HG03039 (cell line): ENCODE measurements at regions not wholly inside any gene's neighbourhood (a gene's known extent, or its start where the extent isn't known, plus 50 kb on each side); places are given as distances from the start of the nearest gene placed in this dataset.

Experiments
- ATAC-seq: cut with Tn5 transposase; IDR thresholded peaks from one replicate; pipeline ENCODE4 v1.9.1; 2021; ENCODE audit warnings: mild to moderate bottlenecking, moderate library complexity; ENCODE audit not compliant: unreplicated experiment

DNA sequence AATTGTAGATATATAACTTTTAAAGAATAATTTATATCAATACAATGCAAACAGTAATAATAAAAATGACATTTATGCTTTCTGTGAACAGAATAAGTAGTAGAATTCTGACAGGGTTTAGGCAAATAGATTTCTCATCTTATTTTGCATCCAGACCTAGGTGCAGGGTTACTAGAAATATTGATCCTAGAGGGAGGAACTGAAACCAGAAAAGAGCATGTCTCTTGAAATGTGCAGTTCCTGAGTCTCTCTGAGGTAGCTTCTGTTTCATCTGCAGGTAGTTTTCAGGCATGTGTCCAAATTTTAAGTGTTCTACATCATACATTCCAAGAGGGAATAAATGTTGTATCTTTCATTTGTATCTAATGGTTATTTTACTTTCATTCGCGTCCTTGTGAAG lies 631.9 kb upstream of the ADGRL4 start:
- peak; percentile 76 for ATAC-seq

DNA sequence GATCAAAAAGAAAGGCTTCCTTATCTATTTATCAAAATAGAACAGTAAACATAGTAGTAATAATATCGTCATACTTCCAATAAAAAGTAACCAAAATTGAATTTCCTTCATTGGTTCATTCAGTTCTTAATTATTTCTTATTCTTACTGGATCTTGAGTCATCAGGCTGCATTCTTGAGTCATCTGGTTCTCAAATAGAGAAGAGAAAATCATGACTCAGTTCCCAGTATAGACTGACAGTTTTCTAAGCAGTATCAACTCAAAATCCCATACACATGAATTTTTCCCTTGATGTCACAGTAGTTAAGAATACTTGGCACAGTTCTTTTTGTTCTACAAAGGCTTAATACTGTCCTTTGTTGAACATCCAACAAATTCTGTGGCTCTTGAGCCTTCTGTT lies 626.9 kb upstream of the ADGRL4 start:
- no peak for ATAC-seq

DNA sequence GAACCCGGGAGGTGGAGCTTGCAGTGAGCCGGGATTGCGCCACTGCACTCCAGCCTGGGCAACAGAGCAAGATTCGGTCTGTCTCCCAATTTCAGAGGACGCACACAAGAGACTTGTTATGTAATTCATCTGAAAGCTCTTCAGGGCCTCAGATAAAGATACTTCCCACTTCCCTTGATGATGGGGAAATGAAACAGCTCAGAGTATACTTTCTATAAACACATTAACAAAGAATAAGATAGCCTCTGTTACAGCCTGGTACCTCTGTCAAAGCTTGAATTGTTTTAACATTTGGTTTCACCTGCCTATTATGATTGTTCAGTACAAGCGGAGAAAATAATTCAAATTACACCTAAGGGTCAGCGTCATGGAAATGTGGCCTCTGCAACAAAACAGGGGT lies 622.9 kb upstream of the ADGRL4 start:
- ATAC-seq = no peak

DNA sequence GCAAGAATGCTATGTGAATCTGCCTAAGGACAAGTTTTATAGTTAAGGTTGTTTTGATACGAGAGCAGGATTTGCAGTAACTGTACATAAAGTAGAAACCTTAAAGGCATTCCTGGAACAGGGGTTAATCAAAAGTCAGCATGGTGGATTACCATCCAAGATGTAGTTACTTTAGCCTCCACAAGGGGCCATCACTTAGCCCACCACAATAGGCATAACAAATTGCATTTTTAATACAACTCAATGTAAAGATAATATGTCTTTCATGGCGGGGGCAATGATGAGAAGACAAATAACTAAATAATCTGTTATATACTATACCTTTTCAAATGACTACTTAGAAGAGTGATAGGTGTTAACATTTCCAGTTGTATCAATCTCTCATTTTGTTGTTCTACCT lies 611.2 kb upstream of the ADGRL4 start:
- no peak for ATAC-seq

DNA sequence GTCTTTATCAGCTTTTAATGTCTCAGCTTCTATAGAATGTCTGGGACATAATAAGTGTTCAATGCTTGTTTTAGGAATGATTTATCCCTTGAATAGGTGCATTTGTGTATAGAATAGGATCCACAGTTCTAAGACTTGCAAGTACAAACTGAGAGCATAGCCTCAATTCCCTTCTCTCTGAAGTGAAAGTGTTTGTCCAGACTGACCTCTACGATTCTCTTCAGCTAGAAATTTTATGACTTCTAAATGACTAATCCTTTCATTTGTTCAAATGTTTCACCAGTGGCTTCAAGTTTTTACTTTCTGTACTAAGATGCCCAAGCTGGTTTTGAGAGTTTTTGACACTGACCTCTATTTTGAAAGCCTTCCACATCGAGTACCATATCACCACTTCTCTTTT lies 608.2 kb upstream of the ADGRL4 start:
- no peak for ATAC-seq

DNA sequence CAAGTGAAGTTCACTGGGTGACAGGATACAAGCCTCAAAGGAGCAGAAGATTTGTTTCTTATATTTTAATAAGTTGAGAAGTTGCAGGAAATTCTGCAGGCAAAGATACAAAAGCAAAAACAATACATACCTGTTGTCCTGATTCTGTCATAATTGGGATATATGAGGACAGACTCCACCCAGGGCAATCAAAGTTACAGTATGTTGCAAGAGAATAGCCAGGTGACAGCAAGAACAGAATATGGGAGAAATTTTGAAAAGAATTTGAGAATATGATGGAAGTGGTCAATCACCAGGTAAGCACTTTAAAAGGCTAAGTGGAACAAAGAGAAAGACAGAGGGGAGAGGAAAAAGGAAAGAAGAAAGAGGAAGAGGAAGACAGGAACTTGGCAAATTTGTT lies 607.6 kb upstream of the ADGRL4 start:
- ATAC-seq = no peak

DNA sequence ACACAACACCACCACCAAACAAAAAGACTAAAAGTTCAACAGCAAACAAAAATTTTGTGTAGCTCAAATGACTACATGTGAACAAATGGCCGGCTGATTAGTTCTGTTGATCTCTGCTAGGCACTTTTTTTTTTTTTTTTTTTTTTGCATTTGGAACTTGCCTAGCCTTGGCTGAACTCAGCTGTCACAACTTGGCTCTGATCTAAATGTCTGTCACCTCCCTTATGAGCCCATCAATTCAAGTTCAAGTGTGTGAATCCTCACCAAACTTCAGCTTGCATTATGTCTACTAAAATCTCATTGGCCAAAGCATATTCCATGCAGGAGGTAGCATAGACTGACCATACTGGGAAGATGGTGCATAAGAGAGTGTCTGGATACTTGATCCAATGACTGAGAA lies 606.5 kb upstream of the ADGRL4 start:
- ATAC-seq = no peak

DNA sequence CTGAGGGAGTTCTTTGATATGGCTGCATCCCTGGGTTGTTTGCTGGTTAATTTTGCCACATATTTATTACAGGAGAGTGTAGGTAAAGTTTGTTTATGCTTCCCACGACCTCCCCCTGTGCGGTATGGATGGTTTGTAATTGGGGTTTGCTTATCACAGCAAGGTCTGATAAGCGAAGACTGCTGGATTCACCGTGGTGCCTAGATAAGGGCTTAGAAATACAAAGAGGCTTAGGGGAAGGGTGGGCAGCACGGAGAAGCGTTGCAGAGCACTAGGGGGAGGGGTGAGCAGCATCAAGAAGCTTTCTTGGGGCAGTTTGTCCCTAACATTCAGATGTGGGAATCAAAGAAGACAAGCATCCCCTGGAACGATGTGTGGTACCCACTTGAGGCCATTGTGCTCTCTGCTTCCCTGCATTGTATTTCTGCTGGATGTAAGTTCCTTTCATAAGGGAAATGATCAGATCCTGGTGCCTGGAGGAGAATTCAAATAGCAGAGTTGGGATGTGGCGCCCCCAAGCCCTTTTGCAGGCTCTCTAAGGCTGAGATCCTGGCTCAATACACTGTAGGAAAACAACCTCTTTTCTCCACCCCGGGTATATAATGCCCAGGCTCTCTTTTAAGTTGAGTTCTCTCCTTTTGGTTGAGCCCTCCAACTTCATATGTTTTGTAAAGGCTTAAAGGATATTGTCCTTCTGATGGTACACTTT lies 598.1 kb upstream of the ADGRL4 start:
- ATAC-seq = no peak

DNA sequence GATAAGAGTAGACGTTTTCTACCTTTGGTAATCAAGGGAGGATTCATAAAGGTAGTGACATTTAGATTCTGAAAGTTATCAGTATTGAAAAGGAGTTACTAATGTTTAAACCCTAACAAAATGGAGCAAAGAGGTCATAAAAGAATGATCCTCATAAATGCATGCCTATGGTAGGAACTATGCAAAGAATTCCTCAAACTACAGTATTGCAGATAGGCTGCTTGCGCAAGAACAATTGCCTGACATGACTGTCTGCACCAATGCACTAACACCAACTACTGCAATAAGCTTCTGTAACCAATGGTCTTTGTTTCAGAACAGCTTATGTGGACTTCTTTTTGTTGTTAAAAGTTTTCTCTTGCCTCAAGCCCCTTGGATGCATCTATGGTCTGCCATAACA lies 597.3 kb upstream of the ADGRL4 start:
- no peak for ATAC-seq

DNA sequence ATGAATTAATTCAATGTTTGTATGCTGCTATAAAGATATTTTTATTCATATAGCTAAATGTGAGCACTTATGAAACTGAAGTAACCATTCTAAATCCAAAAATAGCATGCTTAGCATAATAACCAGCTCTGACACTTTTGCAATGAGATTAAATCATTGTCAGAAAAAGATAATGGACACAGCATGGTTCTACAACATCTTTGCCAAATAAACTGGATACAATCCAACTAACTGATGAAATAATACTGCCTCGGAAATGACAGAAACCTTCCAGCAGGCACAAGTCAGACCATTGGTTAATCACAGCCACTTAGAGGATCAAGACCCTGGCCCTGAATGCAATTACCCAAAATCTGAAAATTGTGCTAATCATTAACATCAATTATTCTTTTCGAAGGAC lies 592.7 kb upstream of the ADGRL4 start:
- ATAC-seq = no peak

DNA sequence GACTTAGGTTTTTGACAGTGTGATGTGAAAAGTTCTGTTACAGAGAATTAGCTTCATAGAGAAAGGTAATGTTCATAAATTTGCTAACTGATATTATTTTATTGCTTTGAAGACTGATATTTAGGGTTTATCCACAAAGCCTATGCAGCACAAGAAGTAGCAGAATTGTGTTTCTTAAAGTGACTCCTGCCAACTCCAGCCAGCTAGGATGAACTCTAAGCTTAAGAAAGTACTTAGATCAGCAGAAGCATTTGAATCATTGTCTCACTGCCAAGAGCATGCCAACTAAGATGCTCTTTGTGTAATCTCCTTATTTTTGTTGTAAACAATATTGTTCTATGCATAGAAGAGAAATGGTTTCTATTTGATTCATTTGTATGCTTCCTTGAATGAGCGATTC lies 589.4 kb upstream of the ADGRL4 start:
- ATAC-seq = no peak

DNA sequence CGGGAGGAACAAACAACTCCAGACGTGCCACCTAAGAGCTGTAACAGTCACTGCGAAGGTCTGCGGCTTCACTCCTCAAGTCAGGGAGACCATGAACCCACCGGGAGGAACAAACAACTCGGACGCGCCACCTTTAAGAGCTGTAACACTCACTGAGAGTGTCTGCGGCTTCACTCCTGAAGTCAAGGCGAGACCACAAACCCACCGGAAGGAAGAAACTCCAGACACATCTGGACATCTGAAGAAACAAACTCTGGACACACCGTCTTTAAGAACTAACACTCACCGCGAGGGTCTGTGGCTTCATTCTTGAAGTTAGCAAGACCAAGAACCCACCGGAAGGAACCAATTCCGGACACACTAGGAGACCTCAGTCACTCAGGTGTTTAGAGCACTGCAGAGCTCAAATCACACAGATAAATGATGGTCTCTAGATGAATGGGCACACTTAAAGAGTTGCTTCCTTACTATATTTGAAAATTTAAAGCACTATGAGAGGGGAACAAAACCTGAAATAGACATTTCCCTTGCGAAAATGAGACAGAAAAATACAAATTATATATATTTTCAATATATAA lies 587.7 kb upstream of the ADGRL4 start:
- ATAC-seq = no peak

DNA sequence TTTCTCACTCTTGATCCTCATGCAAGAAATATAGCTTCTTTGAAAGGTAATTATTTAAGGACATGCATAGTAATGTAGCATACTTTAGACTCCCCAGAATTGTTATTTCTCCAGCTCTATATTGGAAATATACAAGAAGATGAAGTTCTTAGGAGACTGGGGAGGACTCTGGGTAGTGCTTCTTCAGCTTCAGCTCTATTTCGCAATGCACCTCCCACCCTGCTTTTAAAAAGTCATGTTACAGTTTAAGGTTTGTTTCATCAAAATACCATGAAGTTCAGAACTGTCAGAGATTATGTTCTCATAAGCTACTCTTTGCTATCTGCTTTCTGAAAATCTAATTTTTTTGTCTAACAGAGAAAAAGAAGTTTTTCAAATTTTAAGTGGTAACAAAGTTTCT lies 586.2 kb upstream of the ADGRL4 start:
- ATAC-seq = no peak

DNA sequence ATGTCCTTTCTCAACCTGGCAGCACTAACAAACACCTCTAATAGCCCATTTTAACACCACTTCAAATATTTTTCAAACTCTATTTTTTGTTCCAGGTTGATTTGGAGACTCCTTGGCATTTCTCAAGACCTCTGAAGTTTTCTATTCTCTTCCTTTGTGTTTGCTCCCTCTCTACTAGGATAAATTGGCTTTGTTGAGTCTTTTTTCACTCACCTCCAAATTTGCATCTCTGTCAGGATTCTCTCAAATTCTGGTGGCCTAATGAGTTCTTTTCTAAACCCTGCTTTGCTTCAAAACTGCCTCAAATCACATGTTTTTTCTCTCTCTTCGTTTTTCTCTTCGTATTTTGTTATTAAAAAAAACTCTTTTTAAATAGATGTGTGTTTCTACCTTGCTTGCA lies 582.2 kb upstream of the ADGRL4 start:
- ATAC-seq = no peak

DNA sequence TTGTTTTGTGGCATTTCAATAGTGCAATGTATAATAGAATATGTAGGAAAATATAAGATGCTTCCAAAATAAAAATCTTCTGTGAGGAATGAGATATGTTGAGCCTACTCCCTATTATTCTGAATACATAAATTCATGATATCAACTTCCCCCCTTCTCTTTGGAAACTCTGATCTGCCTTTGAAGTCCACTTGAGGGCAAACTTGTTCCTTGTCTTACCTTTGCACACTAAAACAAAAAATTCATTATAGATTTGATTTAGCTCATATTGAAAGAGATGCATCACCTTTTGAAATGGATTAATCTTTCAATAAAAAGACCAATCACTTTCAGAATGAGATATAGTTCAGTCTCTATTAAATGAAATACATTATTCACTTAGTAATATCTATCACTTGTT lies 580.7 kb upstream of the ADGRL4 start:
- no peak for ATAC-seq

DNA sequence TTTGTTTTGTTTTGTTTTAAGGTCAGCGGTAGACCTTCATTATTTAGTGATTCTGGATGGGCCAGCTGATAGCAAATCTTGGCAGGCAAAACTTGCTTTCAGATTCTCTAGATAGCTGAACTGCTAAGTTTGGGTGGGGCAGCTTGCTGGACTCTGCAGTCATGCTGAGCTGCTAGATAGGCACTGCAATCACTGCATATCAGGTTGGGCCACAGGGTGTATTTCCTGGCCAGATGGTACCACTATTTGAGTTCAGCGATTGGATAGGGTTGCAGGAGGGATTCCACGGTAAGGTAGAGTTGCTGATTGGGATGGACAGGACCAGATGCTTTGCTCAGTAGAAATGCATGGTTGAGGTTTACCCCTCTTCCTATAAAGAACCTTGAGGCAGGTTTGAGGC lies 579.3 kb upstream of the ADGRL4 start:
- ATAC-seq = no peak

DNA sequence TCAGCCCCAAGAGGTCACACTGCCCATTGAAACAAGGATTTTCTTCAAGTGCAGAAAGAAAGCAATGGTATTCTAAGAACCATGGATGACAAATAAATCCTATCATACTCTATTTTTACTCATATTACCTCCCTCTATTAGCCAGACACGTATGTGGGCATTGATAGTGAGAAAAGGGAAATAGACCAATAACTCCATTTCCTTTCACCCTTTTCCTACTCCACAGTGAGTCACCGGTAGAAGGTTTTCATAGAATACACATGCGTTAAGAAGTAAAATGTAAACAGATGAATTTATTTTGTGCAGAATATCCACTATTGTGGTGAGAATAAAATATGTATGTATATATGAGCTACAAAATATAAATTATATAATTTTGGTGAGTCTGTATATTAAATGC lies 568.9 kb upstream of the ADGRL4 start:
- no peak for ATAC-seq

DNA sequence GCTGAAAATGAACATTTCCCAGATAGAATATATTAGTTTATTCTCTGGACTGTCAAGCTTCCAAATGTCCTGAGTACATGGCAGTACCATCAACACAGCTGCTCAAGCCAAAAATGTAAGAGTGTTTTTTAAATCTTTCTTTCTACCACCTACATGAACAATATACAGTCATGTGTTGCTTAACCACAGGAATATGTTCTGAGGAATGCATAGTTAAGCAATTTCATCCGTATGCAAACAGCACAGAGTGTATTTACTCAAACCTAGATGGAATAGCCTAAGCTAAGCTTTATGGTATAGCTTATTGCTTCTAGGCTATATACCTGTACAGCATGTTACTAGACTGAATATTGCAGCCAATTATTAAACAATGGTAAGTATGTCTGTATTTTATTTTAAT lies 561.9 kb upstream of the ADGRL4 start:
- no peak for ATAC-seq

DNA sequence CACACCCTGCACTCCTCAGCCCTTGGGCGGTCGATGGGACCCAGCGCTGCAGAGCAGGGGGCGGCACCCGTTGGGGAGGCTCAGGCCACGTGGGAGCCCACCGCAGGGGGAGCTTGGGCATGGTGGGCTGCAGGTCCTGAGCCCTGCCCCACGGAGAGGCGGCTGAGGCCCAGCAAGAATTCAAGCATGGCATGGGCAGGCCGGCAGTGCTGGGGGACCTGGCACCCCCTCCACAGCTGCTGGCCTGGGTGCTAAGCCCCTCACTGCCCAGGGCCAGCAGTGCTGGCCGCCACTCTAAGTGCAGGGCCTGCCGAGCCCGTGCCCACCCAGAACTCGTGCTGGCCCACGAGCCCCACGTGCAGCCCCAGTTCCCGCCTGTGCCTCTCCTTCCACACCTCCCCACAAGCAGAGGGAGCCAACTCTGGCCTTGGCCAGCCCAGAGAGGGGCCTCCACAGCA lies 555.0 kb upstream of the ADGRL4 start:
- ATAC-seq = no peak

DNA sequence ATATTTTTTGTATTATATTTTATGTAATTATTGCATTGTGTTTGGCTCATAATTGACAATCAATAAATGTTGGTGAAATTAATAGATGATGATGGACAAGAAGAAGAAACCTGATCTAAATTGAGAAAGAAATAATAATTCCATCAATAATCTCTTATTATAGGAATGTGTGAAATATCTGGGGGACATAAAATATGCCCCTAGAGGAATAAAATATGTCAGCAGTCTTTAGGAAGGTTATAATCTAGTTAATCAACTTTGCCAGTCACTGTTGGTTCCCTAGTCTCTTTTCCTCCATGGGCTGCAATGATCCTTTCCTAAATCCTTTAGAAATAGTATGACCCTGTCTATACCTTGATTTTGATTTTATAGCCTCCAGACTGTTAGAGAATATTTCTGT lies 549.7 kb upstream of the ADGRL4 start:
- ATAC-seq = no peak

DNA sequence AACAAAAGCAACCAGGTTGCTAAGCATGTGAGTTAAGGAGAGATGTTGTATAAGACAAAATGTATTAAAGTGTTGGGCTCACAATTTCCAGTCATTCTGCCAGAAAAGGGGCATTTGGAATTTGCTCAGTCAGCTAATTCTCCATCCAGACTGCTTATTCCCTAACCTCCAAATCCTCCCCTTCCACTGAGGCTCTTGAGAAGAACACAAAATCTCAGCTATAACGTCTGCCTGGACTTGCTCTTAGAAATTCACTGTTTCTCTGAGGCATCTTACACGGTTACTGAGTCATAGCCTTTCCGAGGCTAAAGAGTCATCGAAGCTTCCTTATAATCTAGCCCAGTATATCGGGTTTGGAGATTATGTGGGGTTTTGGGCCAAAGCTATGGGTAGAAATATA lies 548.2 kb upstream of the ADGRL4 start:
- no peak for ATAC-seq

DNA sequence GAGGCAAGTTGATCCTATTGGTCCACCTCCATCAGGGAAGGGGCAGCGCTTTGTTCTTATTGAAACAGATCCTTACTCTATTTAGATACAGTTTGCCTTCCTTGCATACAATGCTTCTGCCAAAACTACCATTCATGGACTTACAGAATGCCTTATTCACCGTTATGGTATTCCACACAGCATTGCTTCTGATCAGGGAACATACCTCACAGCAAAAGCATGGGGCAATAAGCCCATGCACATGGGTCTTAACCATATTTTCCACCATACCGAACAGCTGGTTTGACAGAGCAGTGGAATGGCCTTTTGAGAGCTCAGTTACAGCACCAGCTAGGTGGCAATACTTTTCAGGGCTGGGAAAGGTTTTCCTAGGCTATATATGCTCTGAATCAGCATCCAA lies 544.8 kb upstream of the ADGRL4 start:
- no peak for ATAC-seq

DNA sequence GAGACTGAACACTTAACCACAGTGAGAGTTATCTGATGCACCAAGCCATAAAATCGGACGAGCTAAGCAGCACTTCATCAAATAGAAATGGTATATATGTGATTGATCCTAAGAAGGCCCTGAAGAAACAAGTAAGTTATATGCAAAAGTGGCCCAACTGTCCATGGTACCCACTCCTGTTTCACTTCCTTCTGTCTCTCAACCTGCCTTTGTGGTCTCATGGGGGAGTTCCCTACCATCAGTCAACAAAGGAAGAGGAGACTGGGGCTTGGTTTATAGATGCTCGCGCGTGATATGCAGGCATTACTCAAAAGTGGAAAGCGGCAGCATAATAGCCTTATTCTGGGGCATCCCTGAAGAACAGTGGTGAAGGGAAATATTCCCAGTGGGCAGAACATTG lies 543.9 kb upstream of the ADGRL4 start:
- ATAC-seq = no peak
